ENCODE measurements at regions not wholly inside any gene's neighbourhood (a gene's known extent, or its start where the extent isn't known, plus 50 kb on each side); places are given as distances from the start of the nearest gene placed in this dataset.
"Not testable (repeated sequence)": the region's sequence is repeated elsewhere in the genome, so short reads cannot be mapped to it uniquely, and the experiment has no call there.

DNA sequence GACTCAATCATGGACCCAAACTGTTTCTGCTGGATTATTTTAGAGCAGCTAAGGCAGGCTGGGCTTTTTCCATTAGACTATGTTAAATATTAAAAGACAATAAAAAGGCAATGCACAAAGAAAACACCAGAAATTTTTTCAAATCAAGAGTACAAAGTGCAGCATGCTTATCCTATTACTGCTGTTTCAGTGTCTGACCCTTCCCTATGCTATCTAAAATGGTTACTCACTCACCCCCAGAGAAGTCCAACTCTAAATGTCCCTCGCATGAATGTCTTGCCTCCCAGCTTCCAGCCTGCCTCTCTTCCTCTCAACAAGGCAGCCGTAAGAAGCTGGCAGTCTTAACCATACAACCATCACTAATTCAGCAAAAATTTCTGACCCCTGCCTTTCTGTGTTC is 108.7 kb upstream of the SYT6 start:
- DNase-seq: no peak

- no peak for DNase-seq
Observed at GRCh38 chr1:114260805-114261484, 107.3 kb upstream of the SYT6 start.

DNA sequence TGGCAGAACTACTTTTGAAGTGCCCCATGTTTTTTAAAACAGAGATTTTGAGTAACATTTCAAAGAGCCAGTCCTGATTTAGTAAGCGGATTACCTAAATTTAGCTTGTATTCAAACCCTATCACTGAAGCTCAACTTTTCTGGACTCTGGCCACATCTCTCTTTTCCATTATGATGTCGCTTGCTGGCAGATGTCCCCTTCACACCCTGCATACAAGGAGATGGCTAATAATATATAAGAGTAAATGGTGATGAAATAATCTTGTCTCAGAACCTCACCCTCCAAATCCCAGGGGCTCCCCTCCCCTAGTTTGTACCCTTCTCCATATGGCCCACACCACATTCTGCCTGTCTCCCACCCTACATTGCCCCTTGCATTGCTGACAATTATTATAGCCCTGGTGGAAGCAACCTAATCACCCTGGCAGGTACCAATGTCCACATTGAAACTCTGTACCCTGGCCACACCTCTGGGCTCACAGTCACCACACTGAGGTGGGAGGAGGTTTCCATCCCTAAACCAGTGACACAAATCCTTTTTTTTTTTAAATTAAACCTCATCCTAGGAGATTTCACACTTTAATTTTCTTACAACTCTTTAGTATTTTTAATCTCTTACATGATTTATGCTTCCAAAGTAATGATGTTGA is 106.0 kb upstream of the SYT6 start:
- DNase-seq: no peak

DNA sequence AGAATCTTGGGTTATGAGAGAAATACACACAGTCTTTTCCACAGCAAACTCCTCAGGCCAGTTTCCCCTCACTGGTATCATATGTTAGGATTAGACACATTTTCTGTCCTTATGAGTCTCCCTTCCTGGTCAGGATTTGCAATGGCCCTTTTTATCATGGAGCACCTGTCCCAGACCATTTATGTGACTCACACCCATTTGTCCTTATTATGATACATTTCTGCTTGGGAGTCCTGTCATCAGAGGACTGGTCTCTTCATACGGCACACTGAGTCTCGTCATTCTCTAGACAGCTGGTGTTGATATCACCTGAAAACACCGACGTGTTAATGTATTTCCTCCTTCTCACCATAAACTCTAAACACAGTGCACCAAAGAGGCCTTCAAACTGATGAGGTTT is 105.0 kb upstream of the SYT6 start:
- no peak for DNase-seq

- no peak for DNase-seq
Observed at GRCh38 chr1:114258074-114258473, 104.4 kb upstream of the SYT6 start.

DNA sequence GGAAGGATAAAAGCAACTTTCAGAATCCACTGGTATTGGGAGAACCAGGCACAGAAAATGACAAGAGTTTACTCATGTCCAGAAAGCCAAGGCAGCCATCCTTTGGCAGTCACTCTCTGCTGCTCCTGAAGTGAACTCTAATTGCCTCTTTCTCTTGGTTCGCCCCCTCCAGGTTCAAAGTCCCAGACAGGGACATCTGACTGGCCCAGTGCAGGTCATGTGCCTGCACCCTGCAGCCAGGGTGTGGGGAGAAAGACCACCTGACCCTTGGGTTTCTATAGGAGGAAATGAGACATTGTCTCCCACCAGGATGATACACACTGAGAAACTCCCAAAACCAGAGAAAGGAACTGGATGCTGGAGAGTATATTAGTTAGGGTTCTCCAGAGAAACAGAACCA is 103.9 kb upstream of the SYT6 start:
- DNase-seq: no peak

DNA sequence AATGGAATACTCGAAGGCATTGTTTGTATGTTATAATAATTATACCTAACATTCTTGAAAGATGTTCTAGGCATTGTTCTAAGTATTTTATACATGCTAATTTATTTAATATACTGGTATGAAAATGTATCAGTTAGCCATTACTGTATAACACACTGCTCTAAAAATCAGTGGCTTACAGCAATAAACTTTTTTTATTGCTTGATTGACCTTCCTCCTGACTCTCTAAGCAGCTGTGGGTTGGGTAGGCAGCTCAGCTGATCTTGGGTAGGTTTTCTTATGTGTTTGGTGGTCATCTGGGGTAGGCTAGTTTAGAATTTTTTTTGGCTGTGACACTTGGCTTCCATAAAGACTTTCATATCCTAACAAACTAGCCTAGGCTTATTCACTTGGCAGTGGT is 100.2 kb upstream of the SYT6 start:
- DNase-seq: no peak

GRCh38 chr1:114251573-114251939 is 97.9 kb upstream of the SYT6 start:
- no peak for DNase-seq

- DNase-seq: no peak
Observed at GRCh38 chr1:114250683-114251572, 97.3 kb upstream of the SYT6 start.

GRCh38 chr1:114249691-114250090 is 96.0 kb upstream of the SYT6 start:
- no peak for DNase-seq

DNA sequence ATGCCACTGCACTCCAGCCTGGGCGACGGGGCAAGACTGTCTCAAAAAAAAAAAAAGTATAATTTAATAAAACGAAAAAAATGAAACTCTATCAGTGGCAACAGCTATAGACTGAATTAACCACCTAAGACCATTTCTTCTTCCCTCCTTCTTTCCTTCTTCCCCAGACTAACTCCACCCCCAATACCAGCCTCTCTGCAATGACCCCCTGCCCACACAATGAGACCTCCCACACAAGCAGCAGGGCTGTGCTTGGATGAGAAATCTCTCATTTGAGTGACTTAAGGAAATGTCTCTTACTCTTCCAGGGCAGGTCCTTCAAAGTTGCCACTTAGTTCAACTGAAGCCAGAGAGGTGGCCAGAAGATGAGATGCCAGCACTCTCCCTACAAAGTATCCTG is 94.5 kb upstream of the SYT6 start:
- DNase-seq: no peak

DNA sequence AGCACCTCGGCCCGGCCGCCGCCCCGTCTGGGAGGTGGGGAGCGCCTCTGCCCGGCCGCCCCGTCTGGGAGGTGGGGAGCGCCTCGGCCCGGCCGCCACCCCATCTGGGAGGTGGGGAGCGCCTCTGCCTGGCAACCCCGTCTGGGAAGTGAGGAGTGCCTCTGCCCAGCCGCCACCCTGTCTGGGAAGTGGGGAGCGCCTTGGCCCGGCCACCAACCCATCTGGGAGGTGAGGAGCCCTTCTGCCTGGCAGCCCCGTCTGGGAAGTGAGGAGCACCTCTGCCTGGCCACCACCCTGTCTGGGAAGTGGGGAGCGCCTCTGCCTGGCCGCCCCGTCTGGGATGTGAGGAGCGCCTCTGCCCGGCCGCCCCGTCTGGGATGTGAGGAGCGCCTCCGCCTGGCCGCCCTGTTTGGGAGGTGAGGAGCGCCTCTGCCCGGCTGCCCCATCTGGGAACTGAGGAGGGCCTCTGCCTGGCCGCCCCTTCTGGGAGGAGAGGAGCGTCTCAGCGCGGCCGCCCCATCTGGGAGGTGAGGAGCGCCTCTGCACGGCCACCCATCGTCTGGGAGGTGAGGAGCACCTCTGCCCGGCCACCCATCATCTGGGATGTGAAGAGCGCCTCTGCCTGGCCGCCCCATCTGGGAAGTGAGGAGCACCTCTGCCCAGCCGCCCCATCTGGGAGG is 89.0 kb upstream of the SYT6 start:
- DNase-seq: not testable (repeated sequence)

DNA sequence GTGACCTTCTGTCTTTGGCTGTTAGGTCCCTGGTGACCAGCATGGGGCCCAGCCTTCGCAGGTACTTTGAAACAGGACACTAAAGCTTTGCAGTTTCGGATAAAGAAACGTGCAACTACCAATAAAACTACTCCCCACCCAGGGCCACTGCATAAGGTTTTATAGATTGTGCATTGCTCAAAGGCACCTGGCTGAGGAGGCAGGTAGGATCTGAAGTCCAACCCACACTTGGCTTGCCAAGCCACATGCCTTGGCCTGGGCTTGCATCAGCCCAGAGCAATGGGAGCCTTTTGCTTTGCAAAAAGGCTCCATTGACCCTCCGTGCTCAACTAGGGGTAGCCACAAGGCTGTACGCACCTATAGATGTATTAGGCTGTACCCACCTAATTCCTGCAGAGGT is 84.4 kb upstream of the SYT6 start:
- no peak for DNase-seq

GRCh38 chr1:114236517-114236916 is 82.8 kb upstream of the SYT6 start:
- DNase-seq: no peak

- no peak for DNase-seq
Observed at GRCh38 chr1:114235960-114236359, 82.3 kb upstream of the SYT6 start.

DNA sequence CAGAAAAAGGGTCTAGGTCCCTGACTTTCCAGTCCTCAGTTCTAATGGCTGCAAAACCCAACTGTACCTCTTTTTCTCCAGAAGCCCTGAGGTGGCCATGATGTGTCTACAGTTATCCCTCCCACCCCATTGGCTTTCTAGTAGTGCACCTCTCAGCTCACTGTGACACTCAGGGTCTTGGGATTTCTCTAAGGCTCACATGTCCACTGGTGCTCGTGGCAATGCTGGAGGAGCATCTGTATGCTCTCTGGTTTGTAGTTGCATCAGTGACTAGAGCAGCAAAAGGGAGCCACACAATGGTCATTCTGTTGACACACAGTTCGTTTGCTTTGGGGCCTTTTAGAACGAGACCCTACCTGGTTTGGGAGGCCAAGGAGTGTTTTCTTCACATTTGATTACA is 81.6 kb upstream of the SYT6 start:
- DNase-seq: no peak

DNA sequence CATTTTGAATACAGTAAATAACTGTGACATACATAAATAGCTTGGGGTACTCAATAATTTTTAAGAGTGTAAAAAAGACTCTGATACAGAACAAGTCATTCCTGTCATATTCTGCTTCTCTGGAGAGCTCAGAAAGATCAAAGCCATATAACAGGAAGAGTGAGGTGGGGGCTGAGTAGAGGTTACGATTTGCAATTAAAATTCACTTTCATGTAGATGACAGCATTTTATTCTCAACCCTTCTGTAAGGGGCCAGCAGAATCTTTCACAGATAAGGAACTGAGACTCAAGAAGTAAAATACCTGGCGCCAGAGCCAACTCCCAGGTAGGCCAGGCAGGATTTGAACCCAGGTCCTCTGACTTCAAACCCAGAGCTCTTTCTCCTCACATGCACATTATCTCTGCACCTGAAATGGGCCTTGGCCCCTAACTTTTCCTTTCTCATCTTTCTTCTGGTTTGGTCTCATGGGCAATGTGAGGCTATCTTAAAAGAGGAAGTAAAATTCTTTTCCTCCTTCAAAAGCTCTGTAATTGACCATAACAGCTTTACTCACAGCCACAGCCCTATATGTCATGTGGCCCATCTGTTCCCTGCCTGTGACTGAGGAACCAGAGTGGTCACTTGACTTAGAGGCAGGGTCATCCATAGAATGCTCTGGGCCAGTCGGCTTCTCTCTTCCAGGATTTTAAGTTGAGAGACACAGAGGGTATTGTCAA is 80.9 kb upstream of the SYT6 start:
- no peak for DNase-seq

DNA sequence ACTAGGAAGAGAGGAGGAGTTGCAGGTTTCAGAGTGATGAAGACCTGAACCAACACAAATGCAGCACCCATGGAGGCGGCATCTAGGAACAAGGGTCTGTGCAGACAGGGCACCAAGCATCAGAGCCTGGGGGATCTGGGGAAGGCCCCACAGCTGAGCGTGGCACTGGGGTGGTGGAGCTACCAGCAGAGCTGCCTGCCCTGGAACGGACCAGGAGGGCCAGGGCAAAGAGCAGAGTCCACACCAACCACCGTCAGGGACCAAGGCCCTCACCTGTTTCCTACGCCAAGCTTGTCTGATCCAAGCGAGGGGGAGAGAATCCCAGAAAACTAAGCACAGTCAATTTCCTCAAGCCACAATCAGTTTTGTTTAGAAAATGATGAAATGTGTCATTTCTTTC is 79.0 kb upstream of the SYT6 start:
- DNase-seq: no peak

GRCh38 chr1:114231301-114231700 is 77.6 kb upstream of the SYT6 start:
- no peak for DNase-seq

- no peak for DNase-seq
Observed at GRCh38 chr1:114229368-114229767, 75.7 kb upstream of the SYT6 start.

- DNase-seq: no peak
Observed at GRCh38 chr1:114227059-114227458, 73.4 kb upstream of the SYT6 start.

DNA sequence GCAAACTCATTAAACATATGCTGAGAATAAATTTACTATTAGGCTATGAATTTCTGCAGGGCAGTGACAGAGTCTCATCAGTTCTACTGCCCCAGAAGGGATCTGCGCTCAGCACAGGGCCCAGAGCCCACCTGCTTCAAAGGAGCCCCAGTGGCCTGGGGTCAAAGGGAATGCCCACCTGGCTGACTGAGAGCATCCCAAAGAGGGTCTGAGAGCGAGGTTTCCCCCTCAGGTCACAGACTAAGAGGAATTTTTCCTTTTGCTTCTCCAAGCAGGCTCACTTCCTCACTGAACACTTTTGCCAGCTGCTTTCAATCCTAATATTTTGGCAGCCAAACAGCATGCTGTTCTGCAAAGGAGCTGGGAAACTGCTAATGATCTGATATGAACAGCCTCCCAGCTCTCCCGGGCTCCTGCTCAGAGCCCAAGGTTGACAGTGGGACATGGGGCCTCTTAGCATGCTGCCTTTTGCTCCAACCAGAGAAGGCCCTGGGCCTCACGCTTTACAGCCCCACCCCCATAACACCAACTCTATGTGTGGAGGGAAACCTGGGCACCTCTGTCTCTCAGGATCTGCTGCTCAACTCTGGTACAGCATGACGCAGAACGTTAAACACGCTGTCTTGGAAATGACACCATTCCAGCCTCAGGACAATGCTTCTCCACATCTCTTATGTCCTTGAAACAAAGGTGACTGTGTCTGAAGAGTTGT is 70.7 kb upstream of the SYT6 start:
- DNase-seq: no peak
